Ishikawa (cell line): ENCODE measurements at regions not wholly inside any gene's neighbourhood (a gene's known extent, or its start where the extent isn't known, plus 50 kb on each side); places are given as distances from the start of the nearest gene placed in this dataset.

ENCODE experiments used
- CEBPB ChIP-seq: IDR thresholded peaks from 2 replicates; pipeline ENCODE4 v1.6.1; 2012
- CREB1 ChIP-seq: IDR thresholded peaks from 2 replicates; pipeline ENCODE4 v1.6.1; 2012; ENCODE audit warnings: low read depth
- EGR1 ChIP-seq: IDR thresholded peaks from 2 replicates; pipeline ENCODE4 v1.6.1; 2012
- EP300 ChIP-seq: IDR thresholded peaks from 2 replicates; pipeline ENCODE4 v1.6.1; 2012; ENCODE audit warnings: borderline replicate concordance
- FOXM1 ChIP-seq: IDR thresholded peaks from 2 replicates; pipeline ENCODE4 v1.6.1; 2012; ENCODE audit warnings: low read depth, borderline replicate concordance
- NFIC ChIP-seq: IDR thresholded peaks from 2 replicates; pipeline ENCODE4 v1.6.1; 2012
- RAD21 ChIP-seq: IDR thresholded peaks from 2 replicates; pipeline ENCODE4 v1.6.1; 2012; ENCODE audit warnings: low read depth
- REST ChIP-seq: IDR thresholded peaks from 2 replicates; pipeline ENCODE4 v1.6.1; 2012; ENCODE audit warnings: low read depth, mild to moderate bottlenecking
- TAF1 ChIP-seq: IDR thresholded peaks from 2 replicates; pipeline ENCODE4 v1.6.1; 2012; ENCODE audit warnings: low read depth, mild to moderate bottlenecking
- TCF12 ChIP-seq: IDR thresholded peaks from 2 replicates; pipeline ENCODE4 v1.6.1; 2012; ENCODE audit warnings: low read depth
- TEAD4 ChIP-seq: IDR thresholded peaks from 2 replicates; pipeline ENCODE4 v1.6.1; 2012
- USF1 ChIP-seq: IDR thresholded peaks from 2 replicates; pipeline ENCODE4 v1.6.1; 2012
- YY1 ChIP-seq: IDR thresholded peaks from 2 replicates; pipeline ENCODE4 v1.6.1; 2012; ENCODE audit warnings: low read depth
- ZBTB7A ChIP-seq: IDR thresholded peaks from 2 replicates; pipeline ENCODE4 v1.6.1; 2012; ENCODE audit warnings: low read depth
- TF ChIP-seq, protein P1 (sequence below): IDR thresholded peaks from 2 replicates; pipeline ENCODE4 v1.6.1; 2012

- TF ChIP-seq TEAD4 (no peak), TAF1 (no peak), ZBTB7A (no peak), EGR1 (no peak), NFIC (no peak), TCF12 (no peak), USF1 (no peak), CEBPB (no peak)
Measured at GRCh38 chr9:20243841-20244240, 378.5 kb downstream of the MLLT3 start.

- no peak for TF ChIP-seq CREB1
- TF ChIP-seq NFIC = no peak
- TF ChIP-seq, protein P1, sequence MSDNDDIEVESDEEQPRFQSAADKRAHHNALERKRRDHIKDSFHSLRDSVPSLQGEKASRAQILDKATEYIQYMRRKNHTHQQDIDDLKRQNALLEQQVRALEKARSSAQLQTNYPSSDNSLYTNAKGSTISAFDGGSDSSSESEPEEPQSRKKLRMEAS = no peak
- TF ChIP-seq YY1 = no peak
- no peak for TF ChIP-seq TCF12
- no peak for TF ChIP-seq TEAD4
- TF ChIP-seq RAD21 = no peak
- no peak for TF ChIP-seq FOXM1
- TF ChIP-seq TAF1 = no peak
- TF ChIP-seq EP300 = no peak
- TF ChIP-seq CEBPB = no peak
- no peak for TF ChIP-seq REST
- no peak for TF ChIP-seq ZBTB7A
- TF ChIP-seq EGR1 = no peak
Measured at GRCh38 chr9:20242510-20243189, 379.6 kb downstream of the MLLT3 start.

GRCh38 chr9:20240498-20240897, 381.8 kb downstream of the MLLT3 start:
- no peak for TF ChIP-seq EP300
- no peak for TF ChIP-seq NFIC
- no peak for TF ChIP-seq CEBPB
- TF ChIP-seq CREB1 = no peak
- TF ChIP-seq TEAD4 = no peak
- no peak for TF ChIP-seq REST
- no peak for TF ChIP-seq EGR1
- TF ChIP-seq, protein P1 = no peak
- no peak for TF ChIP-seq FOXM1
- TF ChIP-seq ZBTB7A = no peak
- TF ChIP-seq RAD21 = no peak
- no peak for TF ChIP-seq TAF1

- TF ChIP-seq TCF12 (no peak), TEAD4 (no peak), TAF1 (no peak), ZBTB7A (no peak), USF1 (no peak), REST (no peak), NFIC (no peak), YY1 (no peak), RAD21 (no peak), EP300 (no peak), CEBPB (no peak), FOXM1 (no peak), CREB1 (no peak), EGR1 (no peak)
- TF ChIP-seq, protein P1 = no peak
Measured at GRCh38 chr9:20238921-20239320, 383.4 kb downstream of the MLLT3 start.
